ENCODE measurements at regions not wholly inside any gene's neighbourhood (a gene's known extent, or its start where the extent isn't known, plus 50 kb on each side); places are given as distances from the start of the nearest gene placed in this dataset.
"Not testable (repeated sequence)": the region's sequence is repeated elsewhere in the genome, so short reads cannot be mapped to it uniquely, and the experiment has no call there.

GRCh38 chr6:51303338-51303737, 484.7 kb downstream of the TFAP2B start:
- no peak for ATAC-seq (ENCODE audit: low FRiP score)
- no peak for DNase-seq
- Histone ChIP-seq H3K4me1 (ENCODE audit: control insufficient read depth in 1 of 2, insufficient read depth in 2 of 2, low read length in 2 of 2) (no peaks in the 10 kb centered on the region), H3K27me3 (ENCODE audit: control insufficient read depth in 1 of 2, insufficient read depth in 2 of 2, low read length in 1 of 2) (no peaks in the 10 kb centered on the region), H3K9me3 (ENCODE audit: control insufficient read depth, low read length) (no peaks in the 10 kb centered on the region), H3K36me3 (ENCODE audit: control insufficient read depth in 1 of 2, insufficient read depth in 2 of 2, low read length in 1 of 2) (no peaks in the 10 kb centered on the region), H3K27ac (ENCODE audit: low read depth in 1 of 2, low read length in 2 of 2) (no peak overlapping the region), H3K4me3 (ENCODE audit: low read length in 2 of 2) (no peak overlapping the region)
- 83 to 85% methylated on average over 2 of the region's 2 CpGs for WGBS, 2 donors
- intact Hi-C loops (cut with DNase I): no loop called here

- Histone ChIP-seq H3K27me3 (ENCODE audit: control insufficient read depth in 1 of 2, insufficient read depth in 2 of 2, low read length in 1 of 2) (no peaks in the 10 kb centered on the region), H3K9me3 (ENCODE audit: control insufficient read depth, low read length) (peaks cover 1% of the 10 kb centered on the region), H3K27ac (ENCODE audit: low read depth in 1 of 2, low read length in 2 of 2) (no peak overlapping the region), H3K4me3 (ENCODE audit: low read length in 2 of 2) (no peak overlapping the region), H3K36me3 (ENCODE audit: control insufficient read depth in 1 of 2, insufficient read depth in 2 of 2, low read length in 1 of 2) (no peaks in the 10 kb centered on the region), H3K4me1 (ENCODE audit: control insufficient read depth in 1 of 2, insufficient read depth in 2 of 2, low read length in 2 of 2) (no peaks in the 10 kb centered on the region)
- intact Hi-C loops (cut with DNase I): no loop called here
- DNase-seq (no peak), ATAC-seq (ENCODE audit: low FRiP score) (no peak)
- WGBS, 2 donors: 78 to 89% methylated on average over 2 of the region's 2 CpGs
Measured at GRCh38 chr6:51314965-51315364, 496.3 kb downstream of the TFAP2B start.

GRCh38 chr6:51318674-51319073, 500.0 kb downstream of the TFAP2B start:
- no peak overlapping the region for H3K27ac ChIP-seq (ENCODE audit: low read depth in 1 of 2, low read length in 2 of 2)
- intact Hi-C loops (cut with DNase I): no loop called here
- no peak for ATAC-seq (ENCODE audit: low FRiP score)
- no peak for DNase-seq
- 50 to 57% methylated on average over 5 of the region's 5 CpGs for WGBS, 2 donors
- no peak overlapping the region for H3K4me3 ChIP-seq (ENCODE audit: low read length in 2 of 2)
- peaks cover 1% of the 10 kb centered on the region for H3K9me3 ChIP-seq (ENCODE audit: control insufficient read depth, low read length)
- no peaks in the 10 kb centered on the region for H3K36me3 ChIP-seq (ENCODE audit: control insufficient read depth in 1 of 2, insufficient read depth in 2 of 2, low read length in 1 of 2)
- no peaks in the 10 kb centered on the region for H3K4me1 ChIP-seq (ENCODE audit: control insufficient read depth in 1 of 2, insufficient read depth in 2 of 2, low read length in 2 of 2)
- H3K27me3 ChIP-seq (ENCODE audit: control insufficient read depth in 1 of 2, insufficient read depth in 2 of 2, low read length in 1 of 2): no peaks in the 10 kb centered on the region

DNA sequence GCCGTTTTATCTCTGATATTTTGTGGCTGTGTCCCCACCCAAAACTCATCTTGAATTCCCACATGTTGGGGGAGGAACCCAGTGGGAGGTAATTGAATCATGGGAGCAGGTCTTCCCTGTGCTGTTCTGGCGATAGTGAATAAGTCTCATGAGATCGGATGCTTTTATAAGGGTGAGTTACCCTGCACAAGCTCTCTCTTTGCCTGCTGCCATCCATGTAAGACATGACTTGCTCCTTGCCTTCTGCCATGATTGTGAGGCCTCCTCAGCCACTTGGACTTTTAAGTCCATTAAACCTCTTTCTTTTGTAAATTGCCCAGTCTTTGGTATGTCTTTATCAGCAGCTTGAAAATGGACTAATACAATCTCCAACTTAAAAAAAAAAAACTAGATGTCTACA, 502.8 kb downstream of the TFAP2B start:
- DNase-seq; ATAC-seq (ENCODE audit: low FRiP score); H3K9me3 ChIP-seq (ENCODE audit: control insufficient read depth, low read length); H3K27ac ChIP-seq (ENCODE audit: low read depth in 1 of 2, low read length in 2 of 2); H3K4me1 ChIP-seq (ENCODE audit: control insufficient read depth in 1 of 2, insufficient read depth in 2 of 2, low read length in 2 of 2); H3K27me3 ChIP-seq (ENCODE audit: control insufficient read depth in 1 of 2, insufficient read depth in 2 of 2, low read length in 1 of 2); H3K4me3 ChIP-seq (ENCODE audit: low read length in 2 of 2); intact Hi-C loops (cut with DNase I); H3K36me3 ChIP-seq (ENCODE audit: control insufficient read depth in 1 of 2, insufficient read depth in 2 of 2, low read length in 1 of 2): not testable (repeated sequence)
- WGBS, 2 donors: 93 to 94% methylated on average over 3 of the region's 3 CpGs

GRCh38 chr6:51322505-51322904, 503.8 kb downstream of the TFAP2B start:
- intact Hi-C loops (cut with DNase I): no loop called here
- no peaks in the 10 kb centered on the region for H3K4me1 ChIP-seq (ENCODE audit: control insufficient read depth in 1 of 2, insufficient read depth in 2 of 2, low read length in 2 of 2)
- no peak overlapping the region for H3K4me3 ChIP-seq (ENCODE audit: low read length in 2 of 2)
- ATAC-seq (ENCODE audit: low FRiP score) (no peak), DNase-seq (no peak)
- no peaks in the 10 kb centered on the region for H3K9me3 ChIP-seq (ENCODE audit: control insufficient read depth, low read length)
- H3K36me3 ChIP-seq (ENCODE audit: control insufficient read depth in 1 of 2, insufficient read depth in 2 of 2, low read length in 1 of 2): no peaks in the 10 kb centered on the region
- H3K27me3 ChIP-seq (ENCODE audit: control insufficient read depth in 1 of 2, insufficient read depth in 2 of 2, low read length in 1 of 2): no peaks in the 10 kb centered on the region
- no peak overlapping the region for H3K27ac ChIP-seq (ENCODE audit: low read depth in 1 of 2, low read length in 2 of 2)

DNA sequence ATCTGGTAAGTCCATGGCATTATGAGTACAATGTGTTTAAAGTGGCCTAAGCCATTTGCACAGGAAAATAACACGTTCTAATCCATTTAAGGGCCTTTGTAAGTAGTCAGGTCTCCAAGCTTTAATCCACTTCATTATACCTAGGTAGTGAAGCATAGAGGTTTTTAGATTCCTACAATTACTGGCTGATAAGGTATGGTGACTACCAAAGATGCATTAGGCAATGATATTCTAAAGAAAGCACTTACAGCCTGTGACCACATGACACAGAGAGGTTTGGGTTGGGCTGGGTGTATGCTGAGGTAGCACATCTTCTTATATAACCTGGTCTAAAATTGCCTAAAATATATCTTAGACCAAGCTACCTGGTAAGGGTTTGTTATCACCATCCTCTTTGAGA, 504.4 kb downstream of the TFAP2B start:
- Histone ChIP-seq H3K4me3 (ENCODE audit: low read length in 2 of 2) (no peak overlapping the region), H3K36me3 (ENCODE audit: control insufficient read depth in 1 of 2, insufficient read depth in 2 of 2, low read length in 1 of 2) (no peaks in the 10 kb centered on the region), H3K4me1 (ENCODE audit: control insufficient read depth in 1 of 2, insufficient read depth in 2 of 2, low read length in 2 of 2) (no peaks in the 10 kb centered on the region), H3K9me3 (ENCODE audit: control insufficient read depth, low read length) (no peaks in the 10 kb centered on the region), H3K27me3 (ENCODE audit: control insufficient read depth in 1 of 2, insufficient read depth in 2 of 2, low read length in 1 of 2) (no peaks in the 10 kb centered on the region), H3K27ac (ENCODE audit: low read depth in 1 of 2, low read length in 2 of 2) (no peak overlapping the region)
- no peak for ATAC-seq (ENCODE audit: low FRiP score)
- intact Hi-C loops (cut with DNase I): no loop called here
- 28 to 38% methylated on average over 1 of the region's 1 CpG for WGBS, 2 donors
- DNase-seq: no peak

DNA sequence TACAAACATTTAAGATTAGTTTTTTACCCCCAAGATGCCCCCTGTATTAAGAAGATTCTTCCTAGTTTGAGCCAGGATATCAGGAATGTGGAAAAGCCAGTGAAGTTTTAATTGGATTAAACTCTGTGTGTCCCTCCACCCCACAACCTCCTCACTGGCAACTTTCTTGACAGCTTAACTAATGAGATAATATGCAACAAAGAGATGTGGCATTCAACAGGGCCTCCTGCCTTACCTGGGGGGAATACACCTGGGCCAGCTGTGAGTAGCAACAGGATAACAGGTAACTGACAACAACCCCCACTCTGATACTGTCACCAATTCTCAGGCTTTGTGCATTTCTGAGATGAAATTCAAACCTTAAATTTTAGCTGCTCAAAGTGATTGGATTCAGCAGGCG, 512.3 kb downstream of the TFAP2B start:
- DNase-seq: no peak
- Histone ChIP-seq H3K27ac (ENCODE audit: low read depth in 1 of 2, low read length in 2 of 2) (no peak overlapping the region), H3K4me1 (ENCODE audit: control insufficient read depth in 1 of 2, insufficient read depth in 2 of 2, low read length in 2 of 2) (no peaks in the 10 kb centered on the region), H3K27me3 (ENCODE audit: control insufficient read depth in 1 of 2, insufficient read depth in 2 of 2, low read length in 1 of 2) (no peaks in the 10 kb centered on the region), H3K9me3 (ENCODE audit: control insufficient read depth, low read length) (no peaks in the 10 kb centered on the region), H3K36me3 (ENCODE audit: control insufficient read depth in 1 of 2, insufficient read depth in 2 of 2, low read length in 1 of 2) (no peaks in the 10 kb centered on the region), H3K4me3 (ENCODE audit: low read length in 2 of 2) (no peak overlapping the region)
- ATAC-seq (ENCODE audit: low FRiP score): no peak
- 77 to 88% methylated on average over 1 of the region's 1 CpG for WGBS, 2 donors
- intact Hi-C loops (cut with DNase I): no loop called here

DNA sequence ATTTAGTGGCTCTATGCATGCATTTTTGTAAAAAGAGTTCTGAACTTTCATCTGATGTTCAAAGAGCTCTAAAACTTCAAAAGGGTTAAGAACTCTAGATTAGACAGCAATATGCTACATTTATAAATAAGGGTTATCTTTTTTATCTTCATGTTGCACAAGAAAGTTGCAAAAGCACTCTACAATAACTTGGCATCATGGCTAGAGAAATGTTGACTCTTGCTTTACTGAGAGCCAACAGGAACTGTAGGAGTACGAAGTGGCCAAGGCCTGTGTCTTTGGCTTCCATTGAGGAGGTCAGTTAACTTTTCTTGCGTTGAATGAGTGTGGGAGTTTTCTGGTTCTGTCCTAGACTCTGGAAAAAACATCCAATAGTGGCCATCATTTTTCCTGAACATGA, 516.9 kb downstream of the TFAP2B start:
- Histone ChIP-seq H3K9me3 (ENCODE audit: control insufficient read depth, low read length) (no peaks in the 10 kb centered on the region), H3K27me3 (ENCODE audit: control insufficient read depth in 1 of 2, insufficient read depth in 2 of 2, low read length in 1 of 2) (no peaks in the 10 kb centered on the region), H3K4me3 (ENCODE audit: low read length in 2 of 2) (no peak overlapping the region), H3K27ac (ENCODE audit: low read depth in 1 of 2, low read length in 2 of 2) (no peak overlapping the region), H3K36me3 (ENCODE audit: control insufficient read depth in 1 of 2, insufficient read depth in 2 of 2, low read length in 1 of 2) (no peaks in the 10 kb centered on the region), H3K4me1 (ENCODE audit: control insufficient read depth in 1 of 2, insufficient read depth in 2 of 2, low read length in 2 of 2) (no peaks in the 10 kb centered on the region)
- DNase-seq (no peak), ATAC-seq (ENCODE audit: low FRiP score) (no peak)
- intact Hi-C loops (cut with DNase I): no loop called here
- 78 to 80% methylated on average over 2 of the region's 2 CpGs for whole genome bisulfite sequencing, 2 donors

- H3K27ac ChIP-seq (ENCODE audit: low read depth in 1 of 2, low read length in 2 of 2): no peak overlapping the region
- no peaks in the 10 kb centered on the region for H3K36me3 ChIP-seq (ENCODE audit: control insufficient read depth in 1 of 2, insufficient read depth in 2 of 2, low read length in 1 of 2)
- ATAC-seq (ENCODE audit: low FRiP score) (no peak), DNase-seq (no peak)
- H3K4me1 ChIP-seq (ENCODE audit: control insufficient read depth in 1 of 2, insufficient read depth in 2 of 2, low read length in 2 of 2): no peaks in the 10 kb centered on the region
- no peaks in the 10 kb centered on the region for H3K27me3 ChIP-seq (ENCODE audit: control insufficient read depth in 1 of 2, insufficient read depth in 2 of 2, low read length in 1 of 2)
- no peaks in the 10 kb centered on the region for H3K9me3 ChIP-seq (ENCODE audit: control insufficient read depth, low read length)
- intact Hi-C loops (cut with DNase I): no loop called here
- 28 to 39% methylated on average over 4 of the region's 4 CpGs for WGBS, 2 donors
- no peak overlapping the region for H3K4me3 ChIP-seq (ENCODE audit: low read length in 2 of 2)
Measured at GRCh38 chr6:51336185-51336584, 517.5 kb downstream of the TFAP2B start.

Measured in aorta (tissue), 5 donors.